Pulmonary artery endothelial cell (primary cell): ENCODE measurements at regions not wholly inside any gene's neighbourhood (a gene's known extent, or its start where the extent isn't known, plus 50 kb on each side); places are given as distances from the start of the nearest gene placed in this dataset.
"Not testable (repeated sequence)": the region's sequence is repeated elsewhere in the genome, so short reads cannot be mapped to it uniquely, and the experiment has no call there.

Experiments
- DNase-seq: peaks from one replicate; pipeline ENCODE4 v3.0.0-alpha.2; 2011; ENCODE audit warnings: low read depth, low spot score

DNA sequence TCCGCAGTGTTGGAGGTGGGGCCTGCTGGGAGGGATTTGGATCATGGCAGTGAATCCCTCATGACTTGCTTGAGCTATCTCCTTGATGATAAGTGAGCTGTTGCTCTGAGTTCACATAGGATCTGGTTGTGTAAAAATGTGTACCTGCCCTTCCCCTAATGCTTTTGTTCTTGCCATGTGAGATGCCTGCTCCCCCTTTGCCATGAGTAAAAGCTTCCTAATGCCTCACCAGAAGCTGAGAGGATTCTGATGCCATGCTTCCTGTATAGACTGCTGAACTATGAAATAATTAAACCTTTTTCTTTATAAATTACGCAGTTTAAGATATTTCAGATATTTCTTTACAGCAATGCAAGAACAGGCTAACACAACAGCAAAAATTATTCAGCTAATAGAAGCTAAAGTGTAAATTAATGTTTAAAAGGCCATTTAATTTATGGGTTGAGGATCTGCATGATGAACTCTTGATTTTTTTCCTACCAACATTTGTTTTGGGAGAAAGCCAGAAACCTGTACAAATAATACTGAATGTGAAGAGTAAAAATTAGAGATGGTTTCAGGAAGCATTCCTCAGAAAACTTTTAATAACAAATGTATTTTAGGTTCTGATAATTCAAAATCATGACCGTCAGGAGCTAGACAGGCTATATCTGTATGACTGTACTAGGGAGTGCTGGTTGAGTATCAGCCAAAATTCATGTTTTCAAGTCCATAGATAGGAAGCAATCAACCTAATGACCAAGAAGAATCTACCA is 177.5 kb upstream of the GRIA4 start:
- DNase-seq, result no peak

DNA sequence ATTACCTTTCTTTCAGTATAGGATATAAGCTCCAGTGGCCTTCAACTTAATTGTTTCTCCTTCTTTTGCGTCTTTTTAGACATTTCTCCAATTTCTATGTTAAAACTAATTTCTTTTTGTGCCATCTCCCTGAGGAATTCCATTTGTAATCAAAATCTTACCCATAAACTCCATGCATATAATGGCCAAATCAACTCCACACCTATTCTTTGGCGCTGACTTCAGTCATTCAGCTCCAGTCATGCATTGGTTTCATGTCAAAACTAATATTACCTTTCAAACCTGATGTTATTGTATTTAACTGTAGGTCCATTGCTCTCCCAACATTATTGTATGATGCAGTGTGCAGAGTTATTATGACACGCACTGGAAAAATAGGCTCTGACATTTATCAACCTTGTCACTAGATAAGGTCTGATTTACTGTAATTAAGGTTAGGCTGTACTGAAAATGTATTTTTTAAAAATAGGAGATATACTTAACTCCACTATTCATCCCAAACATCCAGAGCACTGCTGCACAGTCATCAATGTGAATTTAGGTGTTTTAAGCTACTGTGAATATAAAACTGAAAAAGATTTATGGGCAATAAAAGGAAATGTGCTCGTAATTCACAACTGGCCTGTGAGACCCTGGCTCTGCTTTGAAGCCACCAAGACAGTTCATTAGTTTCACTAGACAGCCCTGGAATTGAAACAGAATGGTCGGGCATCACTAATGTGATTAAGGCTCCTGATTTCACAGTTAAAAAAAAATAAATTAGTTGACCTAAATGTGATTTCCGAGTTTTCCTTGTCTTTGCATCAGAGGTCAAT is 180.6 kb upstream of the GRIA4 start:
- DNase-seq, result no peak

DNA sequence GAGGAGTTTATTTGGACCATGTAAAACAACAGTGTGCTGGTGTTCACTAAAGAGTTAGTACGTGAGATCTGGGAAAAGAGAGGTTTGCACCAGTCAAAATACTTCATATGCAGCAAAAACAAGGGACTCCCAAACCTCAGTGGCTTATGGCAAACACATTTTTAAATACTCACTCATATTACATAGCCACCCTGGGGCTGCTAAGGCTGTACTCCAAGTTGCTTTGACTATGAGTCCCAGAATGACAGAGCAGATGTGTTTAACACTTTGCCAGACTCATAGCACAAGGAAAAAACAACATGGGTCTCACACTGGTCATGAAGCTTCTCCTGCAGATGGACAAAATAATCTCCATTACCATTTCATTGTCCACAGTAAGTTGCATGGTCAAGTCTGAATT is 202.8 kb upstream of the GRIA4 start:
- DNase-seq, result no peak

DNA sequence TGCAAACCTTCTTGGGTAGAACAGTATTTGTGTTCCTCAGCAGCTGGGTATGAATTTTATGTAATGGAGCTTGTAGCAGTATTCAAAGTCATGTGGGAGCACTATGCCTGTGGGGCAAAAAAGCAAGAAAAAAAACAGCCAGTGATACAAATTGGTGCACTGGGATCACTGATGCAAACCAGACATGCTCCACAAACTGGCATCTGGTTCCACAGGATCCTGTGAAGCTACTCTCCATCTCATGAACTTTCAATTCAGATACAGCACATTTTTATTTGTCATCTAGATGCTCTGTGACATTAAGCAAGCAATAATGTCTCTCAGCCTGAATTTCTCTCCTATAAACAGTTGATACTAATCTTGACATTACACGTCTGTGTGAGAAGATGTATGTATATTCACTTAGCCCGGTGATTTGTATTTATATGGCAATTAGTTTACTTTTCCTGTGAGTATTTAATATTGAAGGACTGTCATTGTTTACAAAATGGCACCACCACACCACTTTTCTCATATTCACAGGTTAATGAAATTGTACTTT is 208.5 kb upstream of the GRIA4 start:
- no peak for DNase-seq

DNA sequence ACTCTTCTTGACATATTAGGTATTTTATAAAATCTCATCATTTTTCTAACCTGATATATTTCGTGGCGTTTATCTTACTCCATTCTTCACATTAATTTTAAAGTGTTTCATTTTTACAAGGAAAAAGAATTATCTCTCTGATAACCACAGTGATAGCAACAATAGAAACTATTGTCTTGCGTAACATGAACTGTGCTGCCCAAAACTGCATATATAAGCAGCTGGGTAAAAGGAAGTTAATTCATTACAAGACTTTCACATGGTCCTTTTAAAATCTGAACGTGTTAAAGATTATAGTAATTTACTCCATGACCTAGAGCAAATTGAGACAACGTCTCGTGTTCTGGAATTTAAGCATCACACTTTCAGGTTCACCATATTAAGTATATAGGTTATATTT is 210.4 kb upstream of the GRIA4 start:
- no peak for DNase-seq

DNA sequence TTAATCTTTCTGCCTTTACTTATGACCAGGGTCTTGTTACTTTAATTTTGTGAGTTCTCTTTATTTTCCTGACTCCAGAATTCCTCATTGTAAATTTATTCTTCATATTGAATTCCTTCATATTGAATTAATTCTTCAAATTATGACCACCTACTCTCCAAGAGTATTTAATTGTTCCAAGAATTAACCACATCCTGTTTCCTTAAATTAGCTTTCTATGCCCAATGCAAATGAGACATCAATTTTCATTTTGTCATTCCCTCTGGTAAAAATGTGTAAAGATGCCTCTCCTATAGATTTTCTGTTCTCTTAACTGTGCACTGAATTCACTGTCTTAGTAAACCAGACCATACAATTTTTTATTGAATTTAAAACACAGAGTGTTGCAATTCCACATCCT is 211.2 kb upstream of the GRIA4 start:
- DNase-seq, result no peak

DNA sequence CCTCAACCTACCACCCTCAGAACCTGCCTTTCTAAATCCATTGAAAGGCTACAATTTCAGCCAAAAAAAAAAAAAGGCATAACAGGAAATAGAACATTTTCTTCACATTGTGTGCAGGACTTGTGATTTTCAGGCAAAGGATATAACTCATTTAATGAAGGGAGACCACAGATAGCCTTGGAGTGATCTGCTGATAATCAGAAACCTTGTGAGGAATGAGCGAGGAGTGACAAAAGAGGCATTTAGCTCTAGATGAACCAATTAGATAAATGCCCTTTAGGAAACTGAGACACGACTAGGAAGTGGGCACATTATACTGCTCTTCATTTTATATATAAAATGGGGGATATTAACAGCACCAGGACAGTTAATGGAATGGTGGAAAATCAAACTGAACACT is 216.5 kb upstream of the GRIA4 start:
- no peak for DNase-seq

DNA sequence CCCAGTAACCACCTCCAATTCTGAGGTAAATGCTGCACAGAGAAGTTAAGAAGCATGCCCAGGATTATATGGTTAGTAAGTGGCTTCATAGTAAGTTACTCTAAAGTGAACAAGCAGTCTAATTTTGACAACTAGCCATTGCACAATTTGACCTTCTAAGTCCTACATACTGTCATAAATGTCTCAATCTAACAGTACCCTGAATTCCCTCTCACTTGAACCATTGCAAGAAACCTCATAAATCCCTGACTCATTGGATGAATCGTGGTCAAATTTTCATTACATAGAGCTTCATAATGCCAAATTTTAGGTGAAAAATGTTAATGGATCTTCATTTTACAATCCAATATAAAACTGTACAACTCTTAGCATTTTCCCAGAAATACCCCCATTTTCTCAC is 217.3 kb upstream of the GRIA4 start:
- no peak for DNase-seq

DNA sequence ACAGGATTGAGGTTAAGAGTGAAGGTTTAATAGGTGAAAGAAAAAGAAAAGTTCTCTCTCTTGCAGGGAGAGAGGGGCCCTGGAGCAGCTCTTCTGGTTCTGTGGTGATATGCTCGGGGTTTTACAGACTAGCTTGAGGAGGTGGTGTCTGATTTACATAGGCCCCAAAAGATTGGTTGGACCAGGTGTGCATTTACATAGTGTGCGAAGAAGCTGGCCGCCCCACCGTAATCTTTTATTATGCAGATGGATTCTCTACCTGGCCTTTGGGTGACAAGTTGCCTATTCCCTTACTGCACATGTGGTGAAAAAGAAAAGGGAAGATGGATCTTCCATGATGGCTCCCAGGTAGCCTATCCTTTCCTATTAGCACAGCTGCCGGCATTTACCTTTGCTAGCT is 219.9 kb upstream of the GRIA4 start:
- DNase-seq, result no peak

DNA sequence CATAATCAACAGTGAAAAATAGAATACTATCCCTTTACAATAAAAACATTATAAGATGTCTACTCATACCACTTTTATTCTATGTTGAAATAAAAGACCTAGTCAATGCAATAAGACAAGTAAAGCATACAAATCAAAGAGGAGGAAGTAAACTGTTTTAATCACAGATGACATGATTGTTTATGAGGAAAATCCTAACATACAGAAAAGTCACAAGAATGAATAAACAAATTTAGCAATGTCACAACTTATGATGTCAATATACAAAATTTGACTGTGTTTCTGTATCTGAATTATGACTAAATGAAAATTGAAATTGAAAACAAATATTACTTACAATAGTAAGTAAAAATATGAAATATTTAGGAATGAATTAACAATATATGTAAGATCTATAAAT is 221.9 kb upstream of the GRIA4 start:
- no peak for DNase-seq

DNA sequence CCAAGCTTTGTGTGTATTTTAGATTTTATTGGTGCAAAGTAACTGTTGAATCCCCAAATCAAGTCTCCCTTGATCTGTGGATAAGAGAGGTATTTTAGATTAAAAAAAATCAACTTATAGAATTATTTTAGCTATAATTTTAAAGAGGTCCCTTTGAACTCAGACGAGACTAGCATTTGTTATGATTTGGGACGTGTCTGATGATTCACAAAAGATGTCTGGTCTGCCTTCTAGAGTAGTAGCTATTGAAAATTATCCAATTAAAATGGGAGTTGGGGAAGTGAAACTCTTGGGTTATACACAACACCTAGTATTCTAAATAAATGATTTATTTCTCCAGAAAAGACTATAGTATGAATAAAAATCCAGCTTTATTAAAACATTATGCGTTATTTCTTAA is 227.9 kb upstream of the GRIA4 start:
- DNase-seq, result no peak

DNA sequence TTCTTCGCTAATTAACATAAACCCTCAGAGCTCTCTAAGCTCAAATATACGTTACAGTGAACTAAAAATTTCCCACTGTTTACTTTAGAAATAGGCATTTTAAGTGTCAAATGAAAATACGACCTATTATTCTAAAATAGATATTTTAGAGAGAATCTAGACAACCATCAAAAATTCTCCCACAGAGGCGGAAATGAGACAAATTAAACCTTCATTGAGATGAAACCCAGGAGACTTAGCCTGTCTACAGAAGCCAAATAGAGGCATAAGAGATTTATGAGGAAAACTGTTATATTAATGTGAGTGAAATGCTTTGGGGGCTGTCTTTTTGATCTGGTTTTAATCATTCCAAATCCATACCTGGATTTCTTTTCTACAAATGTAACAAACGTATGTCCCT is 232.0 kb upstream of the GRIA4 start:
- DNase-seq, result no peak

DNA sequence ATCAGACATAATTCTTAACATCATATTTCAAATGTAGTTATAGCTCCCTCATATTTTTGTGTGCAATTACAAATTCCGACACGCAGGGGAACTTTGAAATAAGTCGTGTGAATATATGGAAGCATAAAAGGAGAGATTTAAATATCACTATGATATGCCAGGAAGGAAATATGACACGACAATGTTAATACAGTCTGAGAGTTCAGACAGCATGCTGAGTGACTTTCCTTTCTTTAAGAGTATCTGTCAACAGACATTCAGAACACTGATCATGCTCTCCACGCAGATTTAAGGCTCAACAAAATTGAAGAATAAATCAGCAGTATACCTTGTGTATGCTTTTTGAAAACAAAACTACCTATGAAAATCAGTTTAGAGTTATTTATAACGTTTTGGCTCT is 232.6 kb upstream of the CARD18 start:
- no peak for DNase-seq

DNA sequence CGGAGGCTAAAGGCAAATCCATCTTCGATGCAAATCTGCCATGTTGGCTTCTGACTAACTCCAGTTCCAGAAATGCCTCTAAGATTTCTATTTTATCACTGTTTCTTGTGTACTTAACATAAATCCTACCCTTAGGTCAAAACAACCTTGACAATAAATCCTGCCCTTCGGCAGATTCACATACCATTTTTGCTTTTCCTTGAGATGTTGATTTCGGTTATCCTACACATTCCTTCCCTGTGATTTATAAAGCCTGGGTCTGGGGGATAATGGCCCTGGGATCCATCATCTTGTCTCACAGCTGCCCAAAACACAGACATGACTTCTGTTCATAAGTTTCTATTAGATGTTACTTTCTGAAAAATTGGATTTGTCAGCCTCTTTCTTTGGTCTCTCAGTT is 231.7 kb upstream of the CARD18 start:
- no peak for DNase-seq

DNA sequence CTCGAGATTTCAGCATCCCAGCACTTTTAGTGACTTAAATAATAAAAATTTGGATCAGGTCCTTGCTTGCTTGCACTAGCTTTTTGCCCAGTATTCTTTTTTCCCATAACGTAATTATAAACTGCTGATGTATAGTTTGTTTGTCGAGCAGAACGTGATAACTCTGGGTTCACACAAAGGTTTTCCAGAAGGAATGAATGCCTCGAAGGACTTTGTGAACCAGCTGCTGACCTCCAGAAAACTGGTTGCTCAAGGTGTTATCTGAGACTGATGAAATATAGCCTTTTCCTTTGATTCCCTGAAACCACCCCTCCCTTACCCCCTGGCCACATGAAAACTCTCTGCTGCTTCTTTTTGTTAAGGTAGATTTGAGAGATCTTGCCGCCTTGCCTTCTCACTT is 229.1 kb upstream of the CARD18 start:
- DNase-seq, result no peak

DNA sequence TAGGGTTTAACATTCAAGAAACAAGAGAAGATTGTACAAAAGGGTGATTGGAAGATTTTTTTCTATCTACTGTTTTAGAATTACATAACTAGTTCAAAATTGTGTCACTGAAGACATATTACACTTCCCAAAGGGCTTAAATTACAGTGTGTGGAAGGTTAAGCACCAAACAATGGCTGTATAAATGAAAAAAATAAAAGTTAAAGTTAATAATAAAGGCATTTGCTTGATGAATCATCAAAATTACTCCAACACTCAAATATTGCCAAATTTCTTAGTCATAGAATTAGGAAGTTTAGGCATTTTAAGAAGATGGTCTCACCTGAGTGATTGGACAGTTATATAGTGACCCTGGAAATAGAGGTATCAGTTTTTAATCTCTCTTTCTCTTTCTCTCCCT is 227.6 kb upstream of the CARD18 start:
- DNase-seq, result no peak

DNA sequence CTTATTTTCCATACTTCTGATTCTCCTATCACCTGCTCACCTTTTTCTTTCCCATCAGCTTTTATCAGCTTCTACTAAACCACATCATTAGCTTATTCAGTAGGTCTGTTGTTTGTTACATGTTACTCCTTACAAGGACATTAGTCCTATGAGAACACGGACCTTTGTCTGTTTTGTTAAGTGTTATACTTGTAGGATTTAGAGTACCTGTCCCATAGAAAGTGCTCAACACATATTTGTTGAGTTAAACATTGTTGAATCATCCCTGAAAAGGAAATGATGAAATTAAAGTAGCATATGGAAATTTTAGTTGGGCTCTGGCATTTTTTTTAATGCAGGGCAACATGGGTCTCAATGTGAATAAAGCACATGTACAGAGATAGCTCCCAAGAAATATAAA is 222.1 kb upstream of the CARD18 start:
- DNase-seq, result no peak

DNA sequence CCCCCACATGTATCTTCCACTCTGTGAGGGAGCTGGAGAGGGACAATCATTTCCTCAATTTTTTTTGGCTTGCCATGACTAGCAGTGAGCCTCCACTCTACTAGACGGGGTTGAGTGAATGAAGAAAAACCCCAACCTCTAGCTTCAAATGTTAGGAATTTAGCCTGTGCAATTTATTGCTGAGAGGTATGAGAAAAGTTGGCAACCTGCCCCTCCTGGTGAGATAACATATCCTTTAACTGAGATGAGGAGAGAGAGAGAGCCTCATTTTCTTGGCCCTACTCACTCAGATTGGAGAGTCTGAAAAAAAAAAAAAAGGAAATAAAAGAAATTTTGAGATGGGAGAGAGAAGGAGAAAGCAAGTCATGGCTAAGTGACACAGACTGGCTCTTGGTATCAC is 218.2 kb upstream of the CARD18 start:
- DNase-seq, result no peak

DNA sequence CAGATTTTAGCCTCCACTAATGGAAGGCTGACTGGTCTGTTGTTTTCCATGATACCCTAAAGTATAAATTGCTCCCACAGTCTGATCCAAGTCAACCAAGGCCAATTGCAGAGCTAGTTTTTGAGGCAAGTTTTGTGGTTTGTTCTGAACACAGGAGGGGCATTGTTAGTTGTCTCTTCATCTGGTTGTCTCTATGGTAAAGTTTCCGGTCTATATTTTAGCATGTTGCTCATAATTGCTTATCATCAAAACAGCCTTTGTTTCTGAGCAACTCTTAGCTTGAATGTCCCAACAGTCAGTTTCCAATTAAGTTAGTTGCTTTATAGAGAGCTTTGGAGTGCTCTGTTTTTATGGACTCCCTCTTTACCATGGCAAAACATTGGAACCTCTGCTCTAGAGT is 217.6 kb upstream of the CARD18 start:
- no peak for DNase-seq

DNA sequence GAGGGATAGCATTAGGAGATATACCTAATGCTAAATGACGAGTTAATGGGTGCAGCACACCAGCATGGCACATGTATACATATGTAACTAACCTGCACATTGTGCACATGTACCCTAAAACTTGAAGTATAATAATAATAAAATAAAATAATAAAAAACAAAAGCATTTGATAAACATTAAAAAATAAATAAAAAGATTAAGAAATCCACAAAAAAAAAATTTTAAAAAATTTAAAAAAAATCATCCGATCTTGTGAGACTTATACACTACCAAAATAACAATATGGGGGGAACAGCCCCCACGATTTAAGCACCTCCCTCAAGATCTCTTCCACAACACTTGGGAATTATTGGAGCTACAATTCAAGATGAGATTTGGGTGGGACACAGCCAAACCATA is 210.3 kb upstream of the CARD18 start:
- not testable (repeated sequence) for DNase-seq

DNA sequence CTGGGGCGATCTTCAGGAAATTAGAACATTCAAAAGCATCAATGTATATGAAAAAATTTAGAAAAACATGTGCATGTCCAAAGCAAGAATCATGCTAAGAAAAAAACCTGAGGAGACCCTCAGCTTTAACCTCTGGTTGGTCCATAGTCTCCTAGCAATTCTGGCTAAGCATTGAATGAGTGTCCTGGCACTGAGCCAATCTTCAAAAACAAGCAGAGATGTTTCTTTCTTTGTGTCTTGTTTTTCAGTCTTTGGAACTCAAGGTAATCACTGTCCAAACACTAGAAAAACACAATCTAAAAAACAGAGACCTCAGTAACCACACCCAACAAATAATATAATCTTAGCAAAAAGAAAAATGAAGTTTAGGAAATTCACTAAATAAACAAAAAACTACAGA is 205.4 kb upstream of the CARD18 start:
- DNase-seq, result no peak

DNA sequence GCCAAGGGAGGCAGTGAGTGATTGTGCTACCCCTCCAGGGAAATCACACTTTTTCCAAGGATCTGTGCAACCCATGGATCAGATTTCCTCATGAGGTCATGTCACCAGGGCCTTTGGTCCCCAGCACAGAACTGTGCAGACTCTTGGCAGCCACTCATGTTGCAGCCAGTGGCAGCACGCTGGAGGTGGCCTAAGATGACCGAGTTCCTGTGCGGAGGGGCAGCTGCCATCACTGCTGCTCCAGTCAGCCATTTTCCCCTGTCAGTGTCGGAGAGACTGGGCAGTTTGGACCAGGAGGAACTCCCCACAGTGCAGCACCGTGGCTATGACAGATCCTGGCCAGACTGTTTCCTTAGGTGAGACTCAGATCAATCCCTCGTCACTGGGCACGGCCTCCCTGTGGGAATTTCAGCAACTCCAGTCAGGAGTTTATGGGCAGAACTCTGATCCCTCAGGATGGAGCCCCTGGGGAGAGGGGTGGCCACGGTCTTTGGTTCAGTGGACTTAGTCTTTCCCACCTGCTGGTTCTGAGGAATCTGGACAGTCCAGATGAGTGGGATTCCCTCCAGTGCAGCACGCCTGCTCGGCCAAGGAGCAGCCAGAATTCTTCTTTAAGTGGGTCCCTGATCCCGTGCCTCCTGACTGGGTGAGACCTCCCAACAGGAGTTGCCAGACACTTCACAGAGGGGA is 194.6 kb upstream of the CARD18 start:
- no peak for DNase-seq
